ENCODE measurements at regions not wholly inside any gene's neighbourhood (a gene's known extent, or its start where the extent isn't known, plus 50 kb on each side); places are given as distances from the start of the nearest gene placed in this dataset.

GRCh38 chr3:124558991-124559845, 171.0 kb upstream of the UMPS start:
- ATAC-seq (peak; percentile 74 to 87), DNase-seq (peak; percentile 78)
- intact Hi-C loops (cut with DNase I) = loop anchor here (5.0 to 10.0 kb wide), 3 partner anchors 204 to 544 kb away; no protein-coding TSS in a partner anchor

- peak; percentile 69 for DNase-seq
- ATAC-seq = peak; percentile 81 to 84
- intact Hi-C loops (cut with DNase I) = loop anchor here (5.0 to 10.0 kb wide), 3 partner anchors 205 to 545 kb away; no protein-coding TSS in a partner anchor
Observed at GRCh38 chr3:124559846-124560574, 170.2 kb upstream of the UMPS start.

GRCh38 chr3:124560666-124561215, 169.5 kb upstream of the UMPS start:
- no peak for DNase-seq
- intact Hi-C loops (cut with DNase I) = no loop called here
- ATAC-seq = no peak

- intact Hi-C loops (cut with DNase I) = no loop called here
- DNase-seq (no peak), ATAC-seq (no peak)
Observed at GRCh38 chr3:124562769-124563168, 167.5 kb upstream of the UMPS start.

GRCh38 chr3:124563376-124563775, 166.9 kb upstream of the UMPS start:
- peak in 1 of 2 donors; percentile 19 for ATAC-seq
- intact Hi-C loops (cut with DNase I) = no loop called here
- no peak for DNase-seq

- intact Hi-C loops (cut with DNase I) = loop anchor here (1.0 to 2.0 kb wide), 2 partner anchors 122 to 124 kb away; no protein-coding TSS in a partner anchor
- ATAC-seq = peak; percentile 67 to 71
- DNase-seq = peak; percentile 73
Observed at GRCh38 chr3:124565013-124565412, 165.2 kb upstream of the UMPS start.

GRCh38 chr3:124565551-124565950, 164.7 kb upstream of the UMPS start:
- no peak for DNase-seq
- intact Hi-C loops (cut with DNase I) = loop anchor here (1.0 to 2.0 kb wide), 2 partner anchors 121 to 124 kb away; no protein-coding TSS in a partner anchor
- ATAC-seq = no peak

GRCh38 chr3:124566701-124567100, 163.6 kb upstream of the UMPS start:
- no peak for DNase-seq
- intact Hi-C loops (cut with DNase I) = no loop called here
- ATAC-seq = no peak

- ATAC-seq (no peak), DNase-seq (no peak)
- intact Hi-C loops (cut with DNase I) = no loop called here
Observed at GRCh38 chr3:124567179-124567578, 163.1 kb upstream of the UMPS start.

- ATAC-seq (peak; percentile 91 to 93), DNase-seq (peak; percentile 66)
- intact Hi-C loops (cut with DNase I) = no loop called here
Observed at GRCh38 chr3:124569761-124570160, 160.5 kb upstream of the UMPS start.

GRCh38 chr3:124570232-124570631, 160.0 kb upstream of the UMPS start:
- no peak for ATAC-seq
- DNase-seq = no peak
- intact Hi-C loops (cut with DNase I) = no loop called here

- intact Hi-C loops (cut with DNase I) = no loop called here
- DNase-seq = no peak
- no peak for ATAC-seq
Observed at GRCh38 chr3:124572851-124573405, 157.3 kb upstream of the UMPS start.

GRCh38 chr3:124574012-124574411, 156.2 kb upstream of the UMPS start:
- ATAC-seq (no peak), DNase-seq (no peak)
- intact Hi-C loops (cut with DNase I) = no loop called here

- intact Hi-C loops (cut with DNase I) = no loop called here
- DNase-seq (no peak), ATAC-seq (peak; percentile 81 to 91)
Observed at GRCh38 chr3:124576565-124577493, 153.4 kb upstream of the UMPS start.

- DNase-seq = no peak
- intact Hi-C loops (cut with DNase I) = no loop called here
- ATAC-seq = no peak
Observed at GRCh38 chr3:124577494-124578167, 152.6 kb upstream of the UMPS start.

GRCh38 chr3:124579641-124580040, 150.6 kb upstream of the UMPS start:
- DNase-seq = no peak
- intact Hi-C loops (cut with DNase I) = no loop called here

GRCh38 chr3:124582196-124582595, 148.1 kb upstream of the UMPS start:
- ATAC-seq (no peak), DNase-seq (no peak)
- intact Hi-C loops (cut with DNase I) = no loop called here

More at GRCh38 chr3:124579641-124580040, 150.6 kb upstream of the UMPS start:
- ATAC-seq = no peak
